GM12878 (cell line): ENCODE measurements at regions not wholly inside any gene's neighbourhood (a gene's known extent, or its start where the extent isn't known, plus 50 kb on each side); places are given as distances from the start of the nearest gene placed in this dataset.

Source experiments
- ATAC-seq: fragments of 200-7000 bp; cut with Tn5 transposase; 3 replicates; pipeline ENCODE4 v1.9.1; 2020; ENCODE audit warnings: mild to moderate bottlenecking, moderate library complexity
- BruUV-seq: library from RNA; stranded (reverse); fragments of 400-500 nt; replicated peaks from 2 replicates; lab custom pipeline; 2021; lab: Mats Ljungman, UMichigan
- CTCF ChIA-PET: fragments of 300-600 bp; sonication (Branson Sonifier 250); formaldehyde crosslinking; extraction: SDS; loops from one replicate; lab custom pipeline; 2021; ENCODE audit warnings: inconsistent platforms; lab: Yijun Ruan, JAX
- POLR2A ChIA-PET: fragments of 350-600 bp; formaldehyde crosslinking; extraction: SDS; loops from one replicate; lab custom pipeline; 2021; ENCODE audit warnings: inconsistent platforms; lab: Charles Lee
- RAD21 ChIA-PET: fragments of 300-600 bp; sonication (Branson Sonifier 250); formaldehyde crosslinking; loops from one replicate; lab custom pipeline; 2023; ENCODE audit warnings: antibody characterized with exemption; ENCODE audit not compliant: unreplicated experiment; lab: Charles Lee
- SMC1A ChIA-PET: fragments of 300-600 bp; sonication (Branson Sonifier 250); formaldehyde crosslinking; loops from one replicate; lab custom pipeline; 2023; ENCODE audit not compliant: unreplicated experiment, uncharacterized antibody; lab: Charles Lee
- DNase-seq: peaks from one replicate; pipeline ENCODE4 v3.0.0-alpha.2; 2011; ENCODE audit warnings: low read depth, low spot score
- FAIRE-seq: peaks from 3 replicates; lab custom pipeline; 2011; peaks lifted over from hg19 to GRCh38; lab: Jason Lieb, UNC
- H2AFZ ChIP-seq: 2 replicates; pipeline ENCODE4 v1.6.0; 2011; ENCODE audit warnings: low read depth, low read length, control low read depth; ENCODE audit not compliant: control insufficient read depth
- H3K27ac ChIP-seq: 2 replicates; pipeline ENCODE4 v1.5.1; 2011; ENCODE audit warnings: control low read depth; ENCODE audit not compliant: control insufficient read depth, insufficient read depth
- H3K27me3 ChIP-seq, 2 experiments: replicated peaks in 1 of 2; 2 replicates each; pipeline versions ENCODE4 v1.6.0 to v1.6.1; 2011; ENCODE audit warnings: low read length in 1 of 2; ENCODE audit not compliant: control insufficient read depth in 2 of 2, insufficient read depth in 2 of 2
- H3K36me3 ChIP-seq, 2 experiments: 2 replicates each; pipeline ENCODE4 v1.5.1; 2011; ENCODE audit warnings: low read length in 1 of 2; ENCODE audit not compliant: control insufficient read depth in 2 of 2, insufficient read depth in 2 of 2
- H3K4me1 ChIP-seq: 2 replicates; pipeline ENCODE4 v1.6.1; 2011; ENCODE audit warnings: mild to moderate bottlenecking, low read length, moderate library complexity, mixed read lengths; ENCODE audit not compliant: control insufficient read depth, insufficient read depth
- H3K4me2 ChIP-seq: 2 replicates; pipeline ENCODE4 v1.6.0; 2011; ENCODE audit warnings: control low read depth; ENCODE audit not compliant: control insufficient read depth, insufficient read depth
- H3K4me3 ChIP-seq: fragments of 200-600 bp; sonication (generic); 2 replicates; pipeline ENCODE4 v1.5.1; 2016
- H3K79me2 ChIP-seq: 2 replicates; pipeline ENCODE4 v1.6.0; 2011; ENCODE audit warnings: low read length; ENCODE audit not compliant: control insufficient read depth, insufficient read depth
- H3K9ac ChIP-seq: 2 replicates; pipeline ENCODE4 v1.8.0; 2011; ENCODE audit warnings: low read length, control low read depth, mixed read lengths; ENCODE audit not compliant: control insufficient read depth, insufficient read depth
- H3K9me3 ChIP-seq: replicated peaks from 3 replicates; pipeline ENCODE4 v1.5.1; 2011; ENCODE audit warnings: mild to moderate bottlenecking, low read length; ENCODE audit not compliant: control insufficient read depth, insufficient read depth
- H4K20me1 ChIP-seq: 2 replicates; pipeline ENCODE4 v1.6.0; 2011; ENCODE audit not compliant: control insufficient read depth, insufficient read depth
- BACH1 ChIP-seq: fragments of 450-650 bp; IDR thresholded peaks from 2 replicates; pipeline ENCODE4 v1.6.1; 2017; ENCODE audit warnings: mild to moderate bottlenecking, borderline replicate concordance
- CHD2 ChIP-seq: IDR thresholded peaks from 2 replicates; pipeline ENCODE4 v1.6.1; 2011; ENCODE audit warnings: low read depth, low read length, improper control_type of control experiment, borderline replicate concordance
- EGR1 ChIP-seq, 2 experiments: IDR thresholded peaks; 1 replicate in 1 of 2; 2 replicates in 1 of 2; pipeline ENCODE4 v1.6.1; 2011 to 2012; ENCODE audit warnings: low read depth in 2 of 2, low read length in 2 of 2, borderline replicate concordance in 1 of 2, mild to moderate bottlenecking in 1 of 2, moderate library complexity in 1 of 2
- ESRRA ChIP-seq: IDR thresholded peaks from 2 replicates; pipeline ENCODE4 v1.6.1; 2012; ENCODE audit warnings: mild to moderate bottlenecking, low read length, improper control_type of control experiment
- ETV6 ChIP-seq, 2 experiments: fragments of 450-650 bp in 1 of 2; IDR thresholded peaks in 1 of 2; conservative IDR thresholded peaks in 1 of 2; 2 replicates each; pipeline ENCODE4 v1.6.1; 2014; ENCODE audit warnings: antibody characterized with exemption in 1 of 2, borderline replicate concordance in 1 of 2, low read depth in 1 of 2, mild to moderate bottlenecking in 1 of 2, moderate library complexity in 1 of 2
- GABPA ChIP-seq: IDR thresholded peaks from 2 replicates; pipeline ENCODE4 v1.6.1; 2014; ENCODE audit warnings: antibody characterized with exemption, low read depth, mild to moderate bottlenecking, inconsistent platforms
- KAT2A ChIP-seq: conservative IDR thresholded peaks from 2 replicates; pipeline ENCODE4 v1.6.1; 2011; ENCODE audit warnings: low read depth, low read length; ENCODE audit not compliant: control insufficient read depth
- MEF2A ChIP-seq: IDR thresholded peaks from 2 replicates; pipeline ENCODE4 v1.6.1; 2011; ENCODE audit warnings: low read depth, mild to moderate bottlenecking, low read length, moderate library complexity; ENCODE audit not compliant: insufficient read depth
- MTA3 ChIP-seq: IDR thresholded peaks from 2 replicates; pipeline ENCODE4 v1.6.1; 2012; ENCODE audit warnings: low read length, inconsistent platforms, borderline replicate concordance
- NRF1 ChIP-seq: conservative IDR thresholded peaks from 2 replicates; pipeline ENCODE4 v1.6.1; 2011; ENCODE audit warnings: mild to moderate bottlenecking, low read depth, low read length, improper control_type of control experiment
- RELA ChIP-seq: fragments of 450-650 bp; IDR thresholded peaks from 2 replicates; pipeline ENCODE4 v1.8.0; 2014; ENCODE audit warnings: borderline replicate concordance; ENCODE audit not compliant: partially characterized antibody
- RUNX3 ChIP-seq: IDR thresholded peaks from 2 replicates; pipeline ENCODE4 v1.6.1; 2012; ENCODE audit warnings: low read length, inconsistent platforms
- SP1 ChIP-seq: IDR thresholded peaks from one replicate; pipeline ENCODE4 v1.6.1; 2011; ENCODE audit warnings: low read depth, low read length
- ZBED1 ChIP-seq: IDR thresholded peaks from 2 replicates; pipeline ENCODE4 v1.6.1; 2016; ENCODE audit warnings: borderline replicate concordance
- ZNF207 ChIP-seq: fragments of 450-650 bp; IDR thresholded peaks from 2 replicates; pipeline ENCODE4 v1.6.1; 2014; ENCODE audit warnings: antibody characterized with exemption, mild to moderate bottlenecking, borderline replicate concordance
- ZNF217 ChIP-seq: fragments of 450-650 bp; IDR thresholded peaks from 2 replicates; pipeline ENCODE4 v1.6.1; 2017; ENCODE audit warnings: antibody characterized with exemption, mild to moderate bottlenecking
- WGBS: methylation state at CpG from one replicate; pipeline ENCODE4 v1.1.6; 2016; ENCODE audit warnings: low lambda C conversion rate; ENCODE audit not compliant: insufficient replicate concordance, insufficient coverage; ENCODE audit errors: missing lambda C conversion rate; 5-methylcytosine and 5-hydroxymethylcytosine counted together
- in situ Hi-C: fragments of 300-500 bp; cut with MboI; formaldehyde crosslinking; loops from 9 replicates; pipeline ENCODE4 v1.14.3; 2018; ENCODE audit warnings: mixed read lengths
- intact Hi-C: fragments of 100-400 bp; cut with micrococcal nuclease; formaldehyde crosslinking; loops from one replicate; pipeline ENCODE4 v1.14.2; 2022; ENCODE audit not compliant: unreplicated experiment
- TF ChIP-seq, protein P1 (sequence below): fragments of 450-650 bp; formaldehyde crosslinking; IDR thresholded peaks from 2 replicates; pipeline ENCODE4 v1.4.0; 2022; ENCODE audit warnings: mild to moderate bottlenecking, moderate library complexity
- TF ChIP-seq, protein P2 (sequence below): fragments of 450-650 bp; IDR thresholded peaks from 2 replicates; pipeline ENCODE4 v1.6.1; 2017; ENCODE audit warnings: antibody characterized with exemption, mild to moderate bottlenecking, moderate library complexity
- TF ChIP-seq, protein P3 (sequence below): IDR thresholded peaks from 2 replicates; pipeline ENCODE4 v1.6.1; 2011; ENCODE audit warnings: borderline replicate concordance, low read depth, mild to moderate bottlenecking, moderate library complexity, mixed read lengths, low read length; ENCODE audit not compliant: insufficient read depth; ENCODE audit errors: extremely low read length

DNA sequence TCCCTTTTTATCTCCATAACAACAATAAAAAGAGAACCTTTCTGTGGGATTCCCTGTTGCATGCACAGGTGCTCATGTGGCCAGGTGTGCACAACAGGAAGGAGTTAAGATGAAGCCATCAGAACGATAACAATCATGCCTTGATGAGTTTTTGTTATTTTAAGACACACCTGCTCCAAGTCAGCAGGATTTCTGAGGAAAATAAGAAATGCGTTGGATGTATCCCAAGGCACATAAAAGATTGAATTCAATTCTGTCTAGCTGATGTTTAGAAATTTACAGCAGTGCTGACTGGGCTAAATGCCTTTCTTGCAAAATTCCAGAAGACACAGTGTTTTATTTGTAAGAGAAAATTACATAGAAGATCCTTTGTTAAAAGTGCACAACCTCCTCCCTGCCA is 1678.2 kb downstream of the ARAP2 start:
- WGBS: 0% methylated on average over 2 of the region's 2 CpGs
- H3K9me3 ChIP-seq: no peaks in the 10 kb centered on the region
- no peak overlapping the region for H3K4me2 ChIP-seq
- POLR2A ChIA-PET: no interaction called here
- FAIRE-seq (no peak), ATAC-seq (no peak), DNase-seq (no peak)
- in situ Hi-C loops (no loop called here), intact Hi-C loops (no loop called here)
- BruUV-seq: no TSS peak
- no peak overlapping the region for H3K9ac ChIP-seq
- RAD21 ChIA-PET: no interaction called here
- H3K27ac ChIP-seq: no peak overlapping the region
- H3K4me1 ChIP-seq: no peaks in the 10 kb centered on the region
- H3K27me3 ChIP-seq: no peaks in the 10 kb centered on the region
- no peak overlapping the region for H3K4me3 ChIP-seq
- no peaks in the 10 kb centered on the region for H3K36me3 ChIP-seq
- no peak overlapping the region for H2AFZ ChIP-seq
- H4K20me1 ChIP-seq: no peaks in the 10 kb centered on the region
- TF ChIP-seq KAT2A (no peak), ZBED1 (no peak), NRF1 (no peak), MTA3 (no peak), BACH1 (no peak), ZNF217 (no peak), ETV6 (conservative IDR thresholded peaks at IDR 0.05 in 1 of 2, IDR thresholded peaks at IDR 0.05 in 1 of 2; ENCODE audit: borderline replicate concordance in 1 of 2, low read depth in 1 of 2) (no peak), MEF2A (no peak), RELA (no peak), EGR1 (IDR thresholded peaks at IDR 0.05; ENCODE audit: borderline replicate concordance in 1 of 2, low read depth in 2 of 2, low read length in 2 of 2) (no peak), ESRRA (no peak), CHD2 (no peak), SP1 (no peak), ZNF207 (no peak), GABPA (no peak), RUNX3 (no peak)
- TF ChIP-seq, protein P1, sequence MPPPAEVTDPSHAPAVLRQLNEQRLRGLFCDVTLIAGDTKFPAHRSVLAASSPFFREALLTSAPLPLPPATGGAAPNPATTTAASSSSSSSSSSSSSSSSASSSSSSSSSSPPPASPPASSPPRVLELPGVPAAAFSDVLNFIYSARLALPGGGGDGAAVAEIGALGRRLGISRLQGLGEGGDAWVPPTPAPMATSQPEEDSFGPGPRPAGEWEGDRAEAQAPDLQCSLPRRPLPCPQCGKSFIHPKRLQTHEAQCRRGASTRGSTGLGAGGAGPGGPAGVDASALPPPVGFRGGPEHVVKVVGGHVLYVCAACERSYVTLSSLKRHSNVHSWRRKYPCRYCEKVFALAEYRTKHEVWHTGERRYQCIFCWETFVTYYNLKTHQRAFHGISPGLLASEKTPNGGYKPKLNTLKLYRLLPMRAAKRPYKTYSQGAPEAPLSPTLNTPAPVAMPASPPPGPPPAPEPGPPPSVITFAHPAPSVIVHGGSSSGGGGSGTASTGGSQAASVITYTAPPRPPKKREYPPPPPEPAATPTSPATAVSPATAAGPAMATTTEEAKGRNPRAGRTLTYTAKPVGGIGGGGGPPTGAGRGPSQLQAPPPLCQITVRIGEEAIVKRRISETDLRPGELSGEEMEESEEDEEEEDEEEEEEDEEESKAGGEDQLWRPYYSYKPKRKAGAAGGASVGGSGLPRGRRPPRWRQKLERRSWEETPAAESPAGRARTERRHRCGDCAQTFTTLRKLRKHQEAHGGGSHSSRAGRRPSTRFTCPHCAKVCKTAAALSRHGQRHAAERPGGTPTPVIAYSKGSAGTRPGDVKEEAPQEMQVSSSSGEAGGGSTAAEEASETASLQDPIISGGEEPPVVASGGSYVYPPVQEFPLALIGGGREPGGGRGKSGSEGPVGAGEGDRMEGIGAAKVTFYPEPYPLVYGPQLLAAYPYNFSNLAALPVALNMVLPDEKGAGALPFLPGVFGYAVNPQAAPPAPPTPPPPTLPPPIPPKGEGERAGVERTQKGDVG (CRISPR knock-in tag): no peak
- TF ChIP-seq, protein P2, sequence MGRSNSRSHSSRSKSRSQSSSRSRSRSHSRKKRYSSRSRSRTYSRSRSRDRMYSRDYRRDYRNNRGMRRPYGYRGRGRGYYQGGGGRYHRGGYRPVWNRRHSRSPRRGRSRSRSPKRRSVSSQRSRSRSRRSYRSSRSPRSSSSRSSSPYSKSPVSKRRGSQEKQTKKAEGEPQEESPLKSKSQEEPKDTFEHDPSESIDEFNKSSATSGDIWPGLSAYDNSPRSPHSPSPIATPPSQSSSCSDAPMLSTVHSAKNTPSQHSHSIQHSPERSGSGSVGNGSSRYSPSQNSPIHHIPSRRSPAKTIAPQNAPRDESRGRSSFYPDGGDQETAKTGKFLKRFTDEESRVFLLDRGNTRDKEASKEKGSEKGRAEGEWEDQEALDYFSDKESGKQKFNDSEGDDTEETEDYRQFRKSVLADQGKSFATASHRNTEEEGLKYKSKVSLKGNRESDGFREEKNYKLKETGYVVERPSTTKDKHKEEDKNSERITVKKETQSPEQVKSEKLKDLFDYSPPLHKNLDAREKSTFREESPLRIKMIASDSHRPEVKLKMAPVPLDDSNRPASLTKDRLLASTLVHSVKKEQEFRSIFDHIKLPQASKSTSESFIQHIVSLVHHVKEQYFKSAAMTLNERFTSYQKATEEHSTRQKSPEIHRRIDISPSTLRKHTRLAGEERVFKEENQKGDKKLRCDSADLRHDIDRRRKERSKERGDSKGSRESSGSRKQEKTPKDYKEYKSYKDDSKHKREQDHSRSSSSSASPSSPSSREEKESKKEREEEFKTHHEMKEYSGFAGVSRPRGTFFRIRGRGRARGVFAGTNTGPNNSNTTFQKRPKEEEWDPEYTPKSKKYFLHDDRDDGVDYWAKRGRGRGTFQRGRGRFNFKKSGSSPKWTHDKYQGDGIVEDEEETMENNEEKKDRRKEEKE: no peak
- TF ChIP-seq, protein P3, sequence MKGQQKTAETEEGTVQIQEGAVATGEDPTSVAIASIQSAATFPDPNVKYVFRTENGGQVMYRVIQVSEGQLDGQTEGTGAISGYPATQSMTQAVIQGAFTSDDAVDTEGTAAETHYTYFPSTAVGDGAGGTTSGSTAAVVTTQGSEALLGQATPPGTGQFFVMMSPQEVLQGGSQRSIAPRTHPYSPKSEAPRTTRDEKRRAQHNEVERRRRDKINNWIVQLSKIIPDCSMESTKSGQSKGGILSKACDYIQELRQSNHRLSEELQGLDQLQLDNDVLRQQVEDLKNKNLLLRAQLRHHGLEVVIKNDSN: no peak
- no peaks in the 10 kb centered on the region for H3K79me2 ChIP-seq
- CTCF ChIA-PET: no interaction called here
- SMC1A ChIA-PET: interaction anchor here (0.9 kb wide), 1 partner anchor 19 kb away, joined by 3 read pairs; no protein-coding TSS in a partner anchor
